HL-60 (cell line): ENCODE measurements at regions not wholly inside any gene's neighbourhood (a gene's known extent, or its start where the extent isn't known, plus 50 kb on each side); places are given as distances from the start of the nearest gene placed in this dataset.

Experiments
- DNase-seq, 2 experiments: peaks; one replicate each; pipeline ENCODE4 v3.0.0-alpha.2; 2010 to 2020; ENCODE audit warnings: low read depth in 1 of 2, low spot score in 1 of 2
- H3K27ac ChIP-seq: fragments of 250-450 bp; sonication (Bioruptor Pico); replicated peaks from 2 replicates; pipeline ENCODE4 v1.5.1; 2020; ENCODE audit warnings: mild to moderate bottlenecking, moderate library complexity
- H3K27me3 ChIP-seq: fragments of 250-450 bp; sonication (Bioruptor Pico); 2 replicates; pipeline ENCODE4 v1.5.1; 2021; ENCODE audit warnings: mild to moderate bottlenecking, moderate library complexity; ENCODE audit not compliant: insufficient read depth, poor library complexity, severe bottlenecking
- H3K4me3 ChIP-seq: replicated peaks from 2 replicates; pipeline ENCODE4 v1.5.1; 2011; ENCODE audit warnings: mild to moderate bottlenecking, control low read depth, low read length; ENCODE audit not compliant: insufficient read depth
- CTCF ChIP-seq: IDR thresholded peaks from one replicate; pipeline ENCODE4 v1.5.1; 2011; ENCODE audit warnings: low read length, control low read depth, inconsistent platforms; ENCODE audit not compliant: insufficient read depth
- GABPA ChIP-seq: IDR thresholded peaks from 2 replicates; pipeline ENCODE4 v1.6.1; 2012; ENCODE audit warnings: low read depth
- POLR2AphosphoS5 ChIP-seq: IDR thresholded peaks from 2 replicates; pipeline ENCODE4 v1.6.1; 2012; ENCODE audit warnings: low read depth
- REST ChIP-seq: IDR thresholded peaks from 2 replicates; pipeline ENCODE4 v1.6.1; 2012; ENCODE audit warnings: low read depth; ENCODE audit not compliant: insufficient replicate concordance
- SPI1 ChIP-seq: IDR thresholded peaks from 2 replicates; pipeline ENCODE4 v1.6.1; 2012; ENCODE audit warnings: low read depth, mild to moderate bottlenecking, borderline replicate concordance

- no peak for DNase-seq
- no peaks in the 10 kb centered on the region for H3K27me3 ChIP-seq
- H3K4me3 ChIP-seq: no peak overlapping the region
- TF ChIP-seq GABPA (no peak), REST (no peak), POLR2AphosphoS5 (no peak), CTCF (no peak), SPI1 (no peak)
- no peak overlapping the region for H3K27ac ChIP-seq
Measured at GRCh38 chr22:26888887-26889286, 231.5 kb downstream of the MIAT start.

- no peaks in the 10 kb centered on the region for H3K27me3 ChIP-seq
- no peak for TF ChIP-seq SPI1
- TF ChIP-seq CTCF: no peak
- no peak for TF ChIP-seq GABPA
- no peak for TF ChIP-seq REST
- no peak for TF ChIP-seq POLR2AphosphoS5
- no peak for DNase-seq
- no peak overlapping the region for H3K27ac ChIP-seq
- H3K4me3 ChIP-seq: no peak overlapping the region
Measured at GRCh38 chr22:26889802-26890201, 232.4 kb downstream of the MIAT start.

- no peak overlapping the region for H3K27ac ChIP-seq
- H3K27me3 ChIP-seq: no peaks in the 10 kb centered on the region
- H3K4me3 ChIP-seq: no peak overlapping the region
- TF ChIP-seq REST: no peak
- no peak for TF ChIP-seq SPI1
- no peak for TF ChIP-seq POLR2AphosphoS5
- no peak for TF ChIP-seq GABPA
- TF ChIP-seq CTCF: no peak
- DNase-seq: no peak
Measured at GRCh38 chr22:26890870-26891269, 233.5 kb downstream of the MIAT start.
